Ishikawa (cell line): ENCODE measurements at regions not wholly inside any gene's neighbourhood (a gene's known extent, or its start where the extent isn't known, plus 50 kb on each side); places are given as distances from the start of the nearest gene placed in this dataset.

Experiments
- CEBPB ChIP-seq: IDR thresholded peaks from 2 replicates; pipeline ENCODE4 v1.6.1; 2012
- CREB1 ChIP-seq: IDR thresholded peaks from 2 replicates; pipeline ENCODE4 v1.6.1; 2012; ENCODE audit warnings: low read depth
- EGR1 ChIP-seq: IDR thresholded peaks from 2 replicates; pipeline ENCODE4 v1.6.1; 2012
- EP300 ChIP-seq: IDR thresholded peaks from 2 replicates; pipeline ENCODE4 v1.6.1; 2012; ENCODE audit warnings: borderline replicate concordance
- FOXM1 ChIP-seq: IDR thresholded peaks from 2 replicates; pipeline ENCODE4 v1.6.1; 2012; ENCODE audit warnings: low read depth, borderline replicate concordance
- NFIC ChIP-seq: IDR thresholded peaks from 2 replicates; pipeline ENCODE4 v1.6.1; 2012
- RAD21 ChIP-seq: IDR thresholded peaks from 2 replicates; pipeline ENCODE4 v1.6.1; 2012; ENCODE audit warnings: low read depth
- TAF1 ChIP-seq: IDR thresholded peaks from 2 replicates; pipeline ENCODE4 v1.6.1; 2012; ENCODE audit warnings: low read depth, mild to moderate bottlenecking
- TCF12 ChIP-seq: IDR thresholded peaks from 2 replicates; pipeline ENCODE4 v1.6.1; 2012; ENCODE audit warnings: low read depth
- TEAD4 ChIP-seq: IDR thresholded peaks from 2 replicates; pipeline ENCODE4 v1.6.1; 2012
- YY1 ChIP-seq: IDR thresholded peaks from 2 replicates; pipeline ENCODE4 v1.6.1; 2012; ENCODE audit warnings: low read depth
- ZBTB7A ChIP-seq: IDR thresholded peaks from 2 replicates; pipeline ENCODE4 v1.6.1; 2012; ENCODE audit warnings: low read depth
- TF ChIP-seq, protein P1 (sequence below): IDR thresholded peaks from 2 replicates; pipeline ENCODE4 v1.6.1; 2012
- TF ChIP-seq, protein P2 (sequence below): IDR thresholded peaks from 2 replicates; pipeline ENCODE4 v1.6.1; 2012
- TF ChIP-seq, protein P3 (sequence below): IDR thresholded peaks from 2 replicates; pipeline ENCODE4 v1.6.1; 2012; ENCODE audit warnings: low read depth, mild to moderate bottlenecking

DNA sequence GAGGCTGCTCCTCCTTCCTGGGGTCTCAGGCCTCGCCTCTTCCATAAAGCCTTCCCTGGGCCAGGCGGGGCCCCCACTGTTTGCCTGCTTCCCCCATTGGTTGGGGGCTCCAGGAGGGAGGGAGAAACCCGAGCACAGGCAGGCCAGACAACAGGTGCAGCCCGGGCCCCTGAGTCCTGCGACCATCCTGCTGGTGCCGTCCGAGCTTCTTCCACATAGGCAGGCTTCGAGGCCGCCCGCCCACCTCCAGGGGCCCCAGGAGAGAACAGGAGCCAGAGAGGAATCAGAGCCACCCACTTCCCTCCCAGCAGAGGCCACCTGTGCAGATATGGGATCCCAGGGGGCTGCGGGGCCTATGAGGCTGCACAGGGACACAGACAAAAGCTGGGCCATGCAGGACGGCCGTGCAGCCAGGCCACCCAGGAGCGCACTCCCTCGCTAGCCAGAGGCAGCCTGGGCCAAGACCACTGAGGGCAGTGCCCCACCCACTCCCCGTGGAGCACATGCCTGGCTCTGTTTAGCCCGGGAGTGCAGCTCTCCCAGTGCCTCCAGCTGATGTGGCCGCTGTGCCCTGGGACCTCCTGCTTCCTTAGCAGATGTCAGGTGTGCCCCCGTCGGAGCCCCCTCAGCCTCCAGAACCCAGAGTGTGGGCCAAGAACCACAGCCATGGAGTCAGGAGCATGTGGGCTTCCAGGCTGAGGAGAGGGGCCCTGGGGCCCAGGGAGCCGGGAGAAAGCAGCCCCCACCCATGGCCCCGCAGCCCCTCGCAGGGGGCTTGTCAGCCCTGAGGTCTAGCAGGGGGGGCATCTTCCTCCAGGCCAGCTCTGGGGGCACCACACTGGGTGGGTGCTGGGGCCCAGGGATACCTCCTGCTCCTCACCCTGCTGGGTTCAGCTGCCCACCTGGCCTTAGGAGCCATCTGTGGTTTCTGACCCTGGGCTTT is 59.9 kb upstream of the INPP5A start:
- TF ChIP-seq NFIC: no peak
- TF ChIP-seq, protein P1, sequence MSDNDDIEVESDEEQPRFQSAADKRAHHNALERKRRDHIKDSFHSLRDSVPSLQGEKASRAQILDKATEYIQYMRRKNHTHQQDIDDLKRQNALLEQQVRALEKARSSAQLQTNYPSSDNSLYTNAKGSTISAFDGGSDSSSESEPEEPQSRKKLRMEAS: no peak
- no peak for TF ChIP-seq TEAD4
- TF ChIP-seq EP300: no peak

DNA sequence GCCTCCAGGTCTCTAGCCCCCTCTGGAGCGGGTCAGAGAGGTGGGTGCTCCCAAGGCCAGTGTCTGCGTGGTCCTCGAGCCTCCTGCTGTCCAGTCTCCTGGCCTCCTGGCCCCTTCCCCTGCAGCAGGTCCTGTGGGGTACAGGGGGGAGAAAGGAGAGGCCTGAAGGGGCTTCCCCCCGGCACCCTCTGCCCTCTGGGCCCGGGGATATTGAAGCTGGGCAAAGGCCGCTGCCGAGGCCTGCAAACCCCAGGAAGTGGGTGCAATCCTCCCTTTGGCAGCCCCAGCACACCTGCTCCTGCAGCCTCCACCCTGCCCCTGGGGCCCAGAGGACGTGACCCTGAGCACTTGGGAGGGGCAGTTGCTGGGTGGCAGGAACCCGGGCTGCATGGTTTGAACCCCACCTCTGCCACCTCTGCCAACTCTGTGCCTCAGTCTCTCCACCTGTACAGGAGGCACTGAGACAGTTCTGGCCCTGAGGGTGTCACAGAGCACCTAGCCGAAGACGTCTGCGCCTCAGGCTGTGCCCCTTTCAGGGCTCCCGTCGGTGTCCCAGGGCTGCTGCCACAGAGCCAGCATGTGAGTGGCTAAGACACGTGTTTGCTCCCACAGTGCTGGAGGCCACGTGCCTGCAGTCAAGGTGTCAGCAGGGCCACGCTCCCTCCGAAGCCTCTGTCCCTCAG is 59.1 kb upstream of the INPP5A start:
- no peak for TF ChIP-seq NFIC
- TF ChIP-seq EP300: no peak
- TF ChIP-seq FOXM1: no peak
- TF ChIP-seq TAF1: no peak

DNA sequence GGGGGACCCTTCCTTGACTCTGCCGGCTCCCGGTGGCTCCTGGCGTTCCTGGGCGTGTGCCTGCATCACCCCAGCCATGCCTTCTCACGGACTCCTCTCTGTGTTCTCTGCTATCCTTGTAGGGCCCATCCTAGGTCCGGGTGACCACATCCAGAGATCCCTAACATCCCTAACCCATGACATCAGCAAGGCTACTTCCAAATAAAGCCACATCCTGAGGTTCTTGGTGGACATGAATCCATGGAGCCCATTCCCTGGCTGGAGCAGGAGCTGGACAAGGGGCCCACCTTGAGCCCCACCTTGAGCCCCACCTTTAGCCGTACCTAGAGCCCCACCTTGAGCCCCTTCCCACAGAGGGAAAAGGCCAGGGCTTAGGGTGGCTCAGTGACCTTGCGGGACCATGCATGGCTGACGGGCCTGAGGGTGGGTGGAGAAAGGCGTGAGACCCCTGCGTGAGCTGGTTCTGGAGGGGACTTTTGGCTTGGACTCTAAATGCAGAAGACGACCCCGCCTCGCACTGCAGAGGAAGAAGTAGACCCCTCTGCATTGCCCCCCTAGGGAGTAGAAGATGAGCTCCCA is 58.5 kb upstream of the INPP5A start:
- no peak for TF ChIP-seq NFIC

DNA sequence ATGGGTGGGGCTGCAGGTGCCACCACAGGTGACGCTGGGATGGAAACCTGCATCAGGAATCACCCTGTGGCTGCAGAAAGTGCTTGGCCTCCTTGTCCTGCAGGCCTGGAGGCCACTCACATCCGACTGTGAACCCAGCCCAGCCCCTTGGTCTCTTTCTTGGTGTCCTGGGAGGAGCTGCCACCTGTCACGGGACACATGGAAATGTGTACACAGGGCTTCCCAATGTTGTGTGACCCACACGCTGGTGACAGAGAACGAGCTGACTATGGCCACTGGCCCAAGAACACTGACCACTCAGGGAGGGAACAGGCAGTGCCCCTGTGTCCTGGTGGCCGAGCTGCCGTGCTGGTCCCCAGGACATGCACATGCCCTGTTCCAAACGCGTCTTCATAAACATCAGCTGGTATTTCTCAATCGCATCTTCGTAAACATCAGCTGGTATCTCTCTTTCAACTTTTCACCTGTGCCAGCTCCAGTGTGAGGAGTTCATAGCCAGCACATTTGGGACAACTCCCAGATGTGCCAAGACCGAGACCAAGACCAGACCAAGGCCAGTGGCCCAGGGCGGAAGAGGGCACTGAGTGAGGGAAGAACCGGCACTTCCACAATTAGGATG is 57.9 kb upstream of the INPP5A start:
- TF ChIP-seq, protein P1: no peak
- TF ChIP-seq, protein P2, sequence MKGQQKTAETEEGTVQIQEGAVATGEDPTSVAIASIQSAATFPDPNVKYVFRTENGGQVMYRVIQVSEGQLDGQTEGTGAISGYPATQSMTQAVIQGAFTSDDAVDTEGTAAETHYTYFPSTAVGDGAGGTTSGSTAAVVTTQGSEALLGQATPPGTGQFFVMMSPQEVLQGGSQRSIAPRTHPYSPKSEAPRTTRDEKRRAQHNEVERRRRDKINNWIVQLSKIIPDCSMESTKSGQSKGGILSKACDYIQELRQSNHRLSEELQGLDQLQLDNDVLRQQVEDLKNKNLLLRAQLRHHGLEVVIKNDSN: no peak
- TF ChIP-seq NFIC (no peak), ZBTB7A (no peak), TAF1 (no peak), CEBPB (no peak), FOXM1 (no peak), CREB1 (no peak), EGR1 (no peak), TCF12 (no peak), YY1 (no peak)
- TF ChIP-seq, protein P3, sequence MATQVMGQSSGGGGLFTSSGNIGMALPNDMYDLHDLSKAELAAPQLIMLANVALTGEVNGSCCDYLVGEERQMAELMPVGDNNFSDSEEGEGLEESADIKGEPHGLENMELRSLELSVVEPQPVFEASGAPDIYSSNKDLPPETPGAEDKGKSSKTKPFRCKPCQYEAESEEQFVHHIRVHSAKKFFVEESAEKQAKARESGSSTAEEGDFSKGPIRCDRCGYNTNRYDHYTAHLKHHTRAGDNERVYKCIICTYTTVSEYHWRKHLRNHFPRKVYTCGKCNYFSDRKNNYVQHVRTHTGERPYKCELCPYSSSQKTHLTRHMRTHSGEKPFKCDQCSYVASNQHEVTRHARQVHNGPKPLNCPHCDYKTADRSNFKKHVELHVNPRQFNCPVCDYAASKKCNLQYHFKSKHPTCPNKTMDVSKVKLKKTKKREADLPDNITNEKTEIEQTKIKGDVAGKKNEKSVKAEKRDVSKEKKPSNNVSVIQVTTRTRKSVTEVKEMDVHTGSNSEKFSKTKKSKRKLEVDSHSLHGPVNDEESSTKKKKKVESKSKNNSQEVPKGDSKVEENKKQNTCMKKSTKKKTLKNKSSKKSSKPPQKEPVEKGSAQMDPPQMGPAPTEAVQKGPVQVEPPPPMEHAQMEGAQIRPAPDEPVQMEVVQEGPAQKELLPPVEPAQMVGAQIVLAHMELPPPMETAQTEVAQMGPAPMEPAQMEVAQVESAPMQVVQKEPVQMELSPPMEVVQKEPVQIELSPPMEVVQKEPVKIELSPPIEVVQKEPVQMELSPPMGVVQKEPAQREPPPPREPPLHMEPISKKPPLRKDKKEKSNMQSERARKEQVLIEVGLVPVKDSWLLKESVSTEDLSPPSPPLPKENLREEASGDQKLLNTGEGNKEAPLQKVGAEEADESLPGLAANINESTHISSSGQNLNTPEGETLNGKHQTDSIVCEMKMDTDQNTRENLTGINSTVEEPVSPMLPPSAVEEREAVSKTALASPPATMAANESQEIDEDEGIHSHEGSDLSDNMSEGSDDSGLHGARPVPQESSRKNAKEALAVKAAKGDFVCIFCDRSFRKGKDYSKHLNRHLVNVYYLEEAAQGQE: no peak

DNA sequence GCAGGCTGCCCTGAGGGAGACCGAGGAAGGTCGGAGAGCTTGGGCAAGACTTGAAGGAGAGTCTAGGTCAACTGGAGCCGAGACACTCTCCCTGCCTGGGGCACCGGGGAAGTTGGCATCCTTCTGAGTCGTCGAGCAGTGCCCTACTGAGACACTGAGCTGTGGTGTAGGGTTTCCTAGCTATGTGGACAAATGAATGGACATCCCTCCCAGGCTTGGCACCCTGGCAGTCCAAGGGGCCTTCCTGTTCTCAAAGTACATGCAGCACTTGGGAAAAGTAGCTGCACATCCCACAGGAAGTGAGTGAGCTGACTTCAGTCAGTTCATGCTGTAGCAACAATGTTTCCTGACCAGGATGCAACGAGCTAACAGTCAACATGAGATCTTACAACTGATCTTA is 57.2 kb upstream of the INPP5A start:
- TF ChIP-seq EGR1 (no peak), TEAD4 (no peak), CREB1 (no peak), TAF1 (no peak), CEBPB (no peak), RAD21 (no peak), EP300 (no peak), YY1 (no peak), NFIC (no peak)
- TF ChIP-seq, protein P1: no peak
- TF ChIP-seq, protein P3: no peak

DNA sequence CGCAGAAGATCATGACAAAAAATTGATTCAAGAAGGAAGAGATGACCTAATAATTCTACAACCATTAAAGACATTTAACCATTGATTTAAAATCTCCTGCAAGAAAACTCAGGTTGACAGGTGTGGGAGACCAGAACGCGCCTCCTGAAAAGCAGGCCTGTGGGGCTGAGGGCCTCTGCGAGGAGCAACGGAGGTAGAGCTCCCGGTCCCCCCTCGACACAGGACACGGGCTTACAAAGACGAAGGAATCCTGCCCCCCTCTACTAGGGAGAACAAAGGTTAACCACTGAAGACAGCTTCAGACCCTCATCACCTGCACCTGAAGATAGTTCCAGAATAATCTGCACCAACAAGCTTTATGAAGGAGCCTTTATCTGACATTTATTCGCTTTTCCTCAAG is 55.9 kb upstream of the INPP5A start:
- TF ChIP-seq RAD21: no peak
- TF ChIP-seq FOXM1: no peak
- no peak for TF ChIP-seq YY1
- TF ChIP-seq EGR1: no peak
- TF ChIP-seq, protein P2: no peak
- TF ChIP-seq CREB1: no peak
- TF ChIP-seq TAF1: no peak
- TF ChIP-seq CEBPB: no peak
- TF ChIP-seq ZBTB7A: no peak
- no peak for TF ChIP-seq TCF12
- TF ChIP-seq NFIC: no peak
- TF ChIP-seq TEAD4: no peak
- TF ChIP-seq, protein P3: no peak
- TF ChIP-seq, protein P1: no peak
